HG03378 (cell line): ENCODE measurements at regions not wholly inside any gene's neighbourhood (a gene's known extent, or its start where the extent isn't known, plus 50 kb on each side); places are given as distances from the start of the nearest gene placed in this dataset.

ENCODE experiments used
- ATAC-seq: cut with Tn5 transposase; IDR thresholded peaks from one replicate; pipeline ENCODE4 v1.9.1; 2021; ENCODE audit warnings: mild to moderate bottlenecking, moderate library complexity; ENCODE audit not compliant: unreplicated experiment

DNA sequence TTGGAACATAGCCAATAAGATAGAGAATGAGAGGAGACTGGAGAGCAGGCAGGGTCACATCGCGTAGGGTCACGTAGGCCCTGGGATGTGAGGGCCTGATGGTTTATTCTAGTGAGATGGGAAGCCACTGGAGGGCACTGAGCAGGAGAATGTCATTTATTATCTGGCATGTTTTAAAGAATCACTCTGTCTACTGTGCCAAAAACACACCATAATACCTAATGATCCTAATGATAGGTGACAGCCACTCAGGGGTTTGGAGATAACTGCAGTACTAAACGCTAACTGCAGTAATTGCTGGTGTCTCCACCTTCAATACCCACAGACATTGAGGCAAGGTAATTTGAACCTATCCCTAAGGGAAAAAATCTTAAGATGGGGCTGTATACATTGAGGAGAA, 185.4 kb downstream of the TTLL7 start:
- ATAC-seq: no peak

DNA sequence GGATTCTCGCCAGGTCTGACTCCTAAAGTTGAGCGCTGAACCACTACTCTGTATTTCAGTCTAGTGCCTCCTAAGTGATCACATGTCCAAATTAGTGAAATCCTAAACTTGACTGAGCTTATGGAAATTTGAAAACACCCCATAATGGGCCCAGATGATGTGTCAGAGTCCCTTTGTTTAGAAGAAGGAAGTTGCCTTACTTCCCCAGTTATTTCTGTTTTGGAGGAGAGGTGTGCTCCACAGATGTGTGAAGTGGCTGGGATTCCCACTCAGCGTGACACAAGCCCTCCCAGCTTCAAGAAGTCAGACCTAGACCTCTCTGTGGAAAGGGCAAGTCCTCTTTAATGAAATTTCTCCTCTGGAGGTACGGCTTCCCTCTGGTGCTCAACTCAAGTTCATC, 188.8 kb downstream of the TTLL7 start:
- ATAC-seq: no peak

DNA sequence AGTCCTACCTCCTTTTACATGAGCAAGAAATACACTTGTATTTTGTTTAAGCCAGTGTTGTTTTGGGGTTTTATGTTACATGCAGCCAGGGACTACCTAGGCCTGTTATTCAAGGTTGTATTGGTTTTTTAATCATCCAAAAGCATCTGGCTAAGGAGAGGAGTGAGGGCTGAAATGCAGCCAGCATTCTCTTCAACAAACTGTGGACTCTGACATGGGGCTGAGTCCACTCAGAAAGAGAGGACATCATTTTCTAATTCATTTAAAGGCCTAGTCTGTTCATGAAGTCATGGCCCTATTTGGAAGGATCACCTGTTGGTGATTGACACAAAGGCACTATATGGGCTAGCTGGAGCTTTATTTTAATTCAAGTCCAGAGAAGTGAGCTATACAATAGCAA, 190.4 kb downstream of the TTLL7 start:
- ATAC-seq: no peak

DNA sequence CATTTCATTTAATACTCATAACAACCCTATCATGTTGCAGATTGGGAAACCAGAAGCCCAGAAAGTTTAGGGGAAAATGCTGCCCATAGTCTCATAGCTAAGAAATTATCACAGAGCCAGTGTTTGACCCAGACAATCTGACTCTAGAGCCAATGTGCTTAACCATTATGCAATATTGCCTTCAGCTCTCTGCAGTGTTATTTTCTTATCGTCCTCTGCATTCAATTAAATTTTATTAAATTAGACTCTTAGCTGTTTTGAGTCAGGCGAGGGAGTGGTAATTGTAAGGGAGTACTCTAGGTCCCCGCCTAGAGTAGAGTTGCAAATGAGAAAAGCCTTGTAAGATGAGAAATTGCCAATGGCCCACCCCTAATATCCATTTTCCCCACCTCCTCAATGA, 191.1 kb downstream of the TTLL7 start:
- no peak for ATAC-seq

DNA sequence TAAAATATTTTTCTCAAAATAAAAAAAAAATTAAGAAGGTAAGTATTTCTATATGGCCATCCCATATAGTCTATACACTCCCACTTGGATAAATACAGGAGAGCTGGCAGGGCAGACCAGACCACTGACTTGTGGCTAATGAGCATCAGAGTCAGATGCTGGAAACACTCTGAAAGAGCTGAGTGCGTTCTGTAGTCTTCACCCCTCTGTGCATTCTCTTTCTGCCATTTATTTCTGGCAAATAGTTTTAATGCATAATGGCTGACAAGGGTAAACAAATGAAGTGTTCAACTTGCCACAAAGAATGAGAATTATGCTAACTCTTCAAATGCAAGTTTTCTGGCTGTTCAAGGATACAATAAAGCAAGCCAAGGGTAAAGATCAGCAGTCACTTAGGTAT, 191.7 kb downstream of the TTLL7 start:
- no peak for ATAC-seq

DNA sequence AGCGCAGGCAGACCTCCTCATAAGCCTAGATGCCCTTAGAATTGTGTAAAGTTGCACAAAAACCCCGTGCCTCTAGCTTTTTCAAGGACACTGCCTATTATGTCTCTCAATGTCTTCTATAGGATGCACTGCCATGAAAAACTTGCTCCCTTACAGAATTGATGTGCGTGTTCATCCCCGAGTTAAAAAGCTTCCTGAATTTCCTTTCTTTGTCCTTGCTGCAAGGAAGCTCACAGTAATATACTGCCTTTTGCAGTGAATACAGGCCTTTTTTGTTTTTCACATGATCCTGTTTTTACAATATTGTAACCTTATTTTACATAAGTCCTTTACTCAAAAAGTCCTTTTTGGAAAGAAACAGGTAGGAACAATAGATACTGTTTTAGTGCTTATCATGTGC, 193.0 kb downstream of the TTLL7 start:
- ATAC-seq: no peak

DNA sequence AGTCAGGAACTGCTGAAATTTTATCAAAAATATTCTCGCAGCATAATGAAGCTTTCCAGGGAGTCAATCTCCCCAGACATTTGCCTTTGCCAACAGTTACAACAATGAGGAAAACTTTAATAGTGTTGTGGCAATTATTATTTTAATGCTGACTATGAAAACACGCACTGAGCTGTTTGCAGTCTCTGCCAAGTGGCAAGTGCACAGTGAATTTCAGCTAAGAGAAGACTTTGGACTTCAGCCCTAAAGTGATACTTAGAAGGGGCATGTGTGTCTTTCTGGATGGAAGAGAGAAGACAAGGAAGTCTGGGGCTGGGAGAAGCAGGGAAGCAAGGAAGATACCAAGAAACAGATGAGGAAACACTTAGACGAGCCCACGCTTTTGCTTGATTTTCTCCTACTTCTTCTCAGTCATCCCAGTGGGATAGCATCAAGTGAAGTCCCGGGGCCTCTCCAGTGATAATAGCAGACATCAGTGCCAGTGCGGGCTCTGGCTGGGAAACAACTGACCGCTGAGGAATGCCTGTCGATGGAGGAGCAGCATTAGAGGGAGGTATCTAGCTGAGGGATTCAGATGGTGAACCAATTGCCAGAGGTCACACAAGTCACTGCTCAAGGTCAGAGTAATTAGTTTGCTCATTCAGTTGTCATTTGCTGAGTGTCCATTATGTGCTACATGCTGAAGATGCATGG, 196.3 kb downstream of the TTLL7 start:
- ATAC-seq: no peak

DNA sequence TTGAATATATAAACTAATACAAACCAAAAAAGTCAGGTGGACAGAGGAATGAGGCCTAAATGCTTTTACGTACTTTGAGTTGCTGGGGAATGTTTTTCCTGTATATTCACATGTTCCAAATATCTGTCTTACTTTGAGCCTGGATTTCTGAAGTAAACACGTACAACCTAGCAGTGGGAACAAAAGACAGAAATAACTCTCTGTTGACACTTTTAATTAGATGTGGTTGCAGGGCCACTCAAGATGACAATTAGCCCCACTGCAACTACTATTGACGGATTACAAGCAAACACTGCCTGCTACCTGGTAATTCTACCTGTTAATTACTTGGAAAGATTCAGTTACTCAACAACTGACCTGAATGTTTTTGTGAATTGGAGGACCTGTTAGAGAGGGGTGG, 196.9 kb downstream of the TTLL7 start:
- ATAC-seq: no peak

DNA sequence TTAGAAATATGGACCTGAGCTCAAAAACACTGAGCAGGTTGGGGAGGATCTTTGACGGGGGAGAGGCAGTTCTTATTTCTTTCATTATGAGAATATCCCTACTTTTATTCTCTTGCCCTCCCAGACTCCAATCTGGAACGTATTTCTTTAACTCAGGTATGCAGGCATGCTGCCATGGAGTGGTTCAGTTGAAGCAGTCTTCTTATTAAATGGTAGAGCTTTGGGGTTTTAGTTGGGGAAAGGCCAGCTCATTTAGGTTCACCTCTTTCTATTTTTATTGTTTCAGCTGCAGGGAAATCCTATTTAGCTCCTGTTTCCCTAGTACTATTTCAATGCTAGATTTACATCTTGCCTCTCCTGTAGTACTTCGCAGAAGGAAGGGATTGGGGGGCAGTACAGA, 198.9 kb downstream of the TTLL7 start:
- no peak for ATAC-seq

DNA sequence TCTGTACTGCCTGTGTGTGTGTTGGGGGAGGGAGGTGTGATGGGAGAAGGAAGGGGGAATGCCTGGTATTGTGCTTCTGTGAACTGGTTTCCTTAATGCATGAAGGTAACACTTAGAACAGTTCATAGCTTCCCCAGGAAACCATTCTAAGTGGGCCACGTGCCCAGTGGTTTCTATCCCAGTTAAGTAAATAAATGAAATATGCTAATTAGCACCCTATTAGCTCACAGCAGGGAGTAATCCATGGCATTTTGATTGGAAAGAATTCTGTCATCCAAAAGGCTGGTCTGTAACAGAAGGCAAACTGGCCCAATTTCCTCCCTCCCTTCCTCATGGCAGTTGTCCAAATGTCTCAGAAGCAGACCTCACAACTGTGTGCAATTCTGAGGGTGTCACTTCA, 199.3 kb downstream of the TTLL7 start:
- ATAC-seq: no peak

DNA sequence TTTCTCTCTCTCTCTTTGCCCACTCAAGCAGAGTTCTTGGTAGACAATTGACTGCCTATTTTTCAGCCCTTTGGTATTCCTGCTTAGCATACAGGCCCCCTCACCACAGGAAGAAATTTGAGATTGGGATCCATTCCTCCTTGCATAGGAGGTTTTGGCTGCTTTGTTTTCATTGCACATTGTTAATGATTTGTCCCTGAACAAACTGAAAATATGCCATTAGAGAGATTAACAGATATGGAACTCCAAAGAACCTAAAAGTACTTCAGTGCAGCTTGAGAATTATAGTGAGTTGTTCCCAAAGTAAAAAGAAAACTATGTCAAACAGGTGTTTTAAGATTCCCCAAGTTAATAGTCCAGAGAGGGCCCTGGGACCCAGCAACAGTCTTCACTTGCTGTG, 200.0 kb downstream of the TTLL7 start:
- ATAC-seq: no peak

DNA sequence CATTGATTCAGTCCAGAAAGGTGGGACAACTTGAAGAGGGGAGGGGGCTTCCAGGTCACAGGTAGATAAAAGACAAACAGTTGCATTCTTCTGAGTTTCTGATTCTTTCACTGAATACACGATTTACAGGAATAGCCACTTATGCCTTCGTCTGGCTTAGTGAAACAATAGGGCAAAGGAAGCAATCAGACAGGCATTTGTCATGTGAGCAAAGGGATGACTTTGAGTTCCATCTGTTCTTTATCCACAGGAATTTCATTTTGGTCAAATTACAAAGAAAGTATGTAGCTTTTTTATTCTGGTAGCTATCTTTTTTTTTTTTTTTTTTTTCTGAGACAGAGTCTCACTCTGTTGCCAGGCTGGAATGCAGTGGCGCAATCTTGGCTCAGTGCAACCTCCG, 202.5 kb downstream of the TTLL7 start:
- ATAC-seq: no peak

DNA sequence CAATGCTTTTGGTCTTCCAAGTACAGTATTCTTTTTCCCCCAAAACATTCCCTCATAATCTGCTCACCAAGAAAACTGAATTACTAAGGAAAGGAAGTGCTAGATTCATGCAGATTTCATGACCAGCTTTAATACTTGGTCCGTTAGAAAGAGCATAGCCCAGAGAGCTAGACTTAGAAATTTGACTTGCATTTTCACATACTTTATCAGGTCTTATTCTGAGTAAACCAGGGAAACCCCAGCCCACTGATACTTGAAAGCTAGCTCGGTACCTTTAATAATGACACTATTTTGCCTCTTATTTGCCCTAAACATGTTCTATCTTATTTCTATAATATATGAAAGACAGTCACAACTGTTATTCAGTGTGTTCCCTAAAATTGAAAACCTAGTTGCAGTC, 204.5 kb downstream of the TTLL7 start:
- ATAC-seq: peak; percentile 88

DNA sequence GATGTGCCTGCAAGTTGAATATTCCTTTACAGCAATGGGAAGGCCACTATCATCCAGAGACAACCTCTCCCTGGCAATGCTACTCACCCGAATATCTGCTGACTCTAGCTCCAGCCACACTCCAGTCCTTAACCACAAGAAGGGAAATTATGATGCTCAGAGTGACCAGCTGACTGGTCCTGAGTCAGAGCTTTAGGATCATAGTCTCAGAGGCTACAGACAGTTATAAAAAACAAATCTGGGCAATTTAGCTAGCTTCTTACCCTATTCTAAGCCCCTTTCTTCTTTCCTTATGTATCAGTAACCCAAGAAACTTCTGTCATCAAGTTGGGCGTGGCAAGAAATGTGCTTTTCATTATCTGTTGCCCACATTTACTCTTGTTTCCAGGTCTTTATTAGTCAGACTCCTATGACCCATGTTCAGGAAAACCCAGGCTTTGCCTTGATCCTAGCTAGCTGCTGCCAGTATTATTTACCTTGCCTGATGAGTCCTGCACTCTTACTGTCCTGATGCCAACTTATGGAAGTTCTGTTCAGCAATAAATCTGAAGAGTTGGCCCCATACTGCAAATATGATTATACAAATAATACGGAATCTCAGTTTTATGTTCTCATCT, 207.0 kb downstream of the TTLL7 start:
- ATAC-seq: no peak

DNA sequence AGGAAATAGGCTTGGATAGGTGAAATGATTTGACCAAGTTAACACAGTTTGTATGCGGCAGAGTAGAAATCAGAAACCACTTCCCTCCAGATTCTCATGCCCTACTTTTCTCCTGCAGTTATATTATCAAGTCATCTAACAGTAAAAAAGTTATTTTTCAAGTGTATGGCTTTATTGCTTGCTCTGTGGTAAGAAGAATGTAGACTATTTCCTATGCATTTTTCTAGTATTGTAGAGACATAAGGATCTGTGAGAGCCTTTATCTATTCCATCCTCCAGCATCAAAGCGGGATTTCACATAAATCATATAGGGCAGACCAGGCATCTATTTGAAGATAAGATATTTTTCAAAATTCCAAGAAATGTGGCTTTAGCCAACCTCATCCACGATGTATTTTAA, 208.5 kb downstream of the TTLL7 start:
- ATAC-seq: no peak

DNA sequence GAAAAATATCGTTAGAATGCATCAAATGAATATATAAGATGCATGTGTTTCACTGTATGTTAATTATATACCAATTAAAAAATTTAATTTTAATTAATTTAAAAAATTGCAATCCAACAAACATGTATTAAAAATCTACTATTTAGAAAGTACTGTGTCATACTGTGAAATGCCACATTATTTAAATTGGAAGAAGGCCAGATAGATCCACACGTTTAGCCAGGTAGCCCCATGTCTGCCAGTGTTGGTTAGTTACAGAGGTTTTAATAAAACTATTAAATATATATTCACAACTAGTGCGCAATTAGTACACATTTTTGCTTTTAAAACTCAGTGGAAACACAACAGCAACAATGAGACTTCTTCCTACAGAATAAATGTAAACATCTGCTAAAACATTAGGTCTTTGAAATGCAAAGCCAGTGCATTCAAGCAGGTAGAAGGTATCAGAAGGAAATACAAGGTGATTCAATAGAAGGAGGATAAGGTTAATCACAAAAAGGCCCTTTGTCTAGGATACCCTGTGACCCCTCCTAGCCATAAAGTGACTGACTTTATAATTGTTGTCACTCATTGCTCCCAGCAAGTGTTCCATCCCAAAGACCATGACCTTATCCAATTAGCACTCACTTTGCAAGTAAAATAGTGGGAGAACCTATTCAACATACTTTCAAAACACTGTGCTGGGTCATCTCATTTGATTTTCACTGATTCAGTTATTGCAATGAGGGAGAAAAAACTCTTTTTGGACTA, 211.5 kb downstream of the TTLL7 start:
- ATAC-seq: no peak

DNA sequence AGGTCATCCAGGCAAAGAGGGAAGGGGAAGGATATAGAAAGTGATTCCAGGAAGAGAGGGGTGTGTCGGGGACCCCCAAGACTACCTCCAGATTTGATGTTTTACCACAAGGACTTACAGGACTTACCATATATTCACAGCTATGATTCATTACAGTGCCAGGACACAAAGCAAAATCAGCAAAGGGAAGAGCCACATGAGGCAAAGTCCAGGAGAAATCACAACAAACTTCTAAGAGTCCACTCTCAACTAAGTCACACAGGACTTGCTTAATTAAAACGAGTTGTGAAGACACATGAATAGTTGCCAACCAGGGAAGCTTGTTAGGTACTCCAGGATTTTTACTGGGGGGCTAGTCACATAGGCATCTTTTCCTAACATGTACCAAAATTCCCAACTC, 217.3 kb downstream of the TTLL7 start:
- ATAC-seq: no peak

DNA sequence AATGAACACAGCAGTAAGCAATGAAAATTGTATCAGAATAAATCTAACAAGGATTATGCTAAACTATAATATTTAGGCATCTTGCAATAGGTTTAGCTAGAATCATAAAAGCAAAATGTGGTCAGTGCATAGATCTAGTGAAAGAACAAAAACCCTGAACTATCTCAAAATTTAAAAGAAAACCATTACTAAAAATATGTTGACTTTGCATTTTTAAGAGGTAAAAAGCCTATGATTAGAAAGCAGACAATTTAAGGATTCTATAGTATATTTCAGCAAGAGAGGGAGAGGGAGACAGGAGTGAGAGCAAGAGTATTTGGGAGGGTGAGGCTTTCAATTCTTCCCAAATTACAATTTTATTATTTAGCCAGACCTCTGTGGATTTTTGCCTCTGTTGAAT, 219.4 kb downstream of the TTLL7 start:
- no peak for ATAC-seq

DNA sequence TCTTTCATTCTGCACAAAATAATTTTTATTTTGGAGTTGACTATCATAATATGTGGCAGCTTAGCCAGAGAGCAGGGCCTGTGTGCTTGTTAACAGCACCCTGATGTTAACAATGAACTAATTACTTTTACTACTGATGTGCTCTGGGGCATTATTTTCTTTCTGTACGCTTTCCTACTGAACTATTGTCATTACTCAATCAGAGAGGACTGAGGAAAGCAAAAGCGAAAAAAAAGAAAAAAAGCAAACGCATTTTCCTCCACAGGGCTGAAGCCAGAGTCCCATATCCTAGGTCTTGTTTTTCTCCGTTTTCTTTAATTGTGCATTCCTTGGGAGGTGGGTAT, 221.2 kb downstream of the TTLL7 start:
- no peak for ATAC-seq

DNA sequence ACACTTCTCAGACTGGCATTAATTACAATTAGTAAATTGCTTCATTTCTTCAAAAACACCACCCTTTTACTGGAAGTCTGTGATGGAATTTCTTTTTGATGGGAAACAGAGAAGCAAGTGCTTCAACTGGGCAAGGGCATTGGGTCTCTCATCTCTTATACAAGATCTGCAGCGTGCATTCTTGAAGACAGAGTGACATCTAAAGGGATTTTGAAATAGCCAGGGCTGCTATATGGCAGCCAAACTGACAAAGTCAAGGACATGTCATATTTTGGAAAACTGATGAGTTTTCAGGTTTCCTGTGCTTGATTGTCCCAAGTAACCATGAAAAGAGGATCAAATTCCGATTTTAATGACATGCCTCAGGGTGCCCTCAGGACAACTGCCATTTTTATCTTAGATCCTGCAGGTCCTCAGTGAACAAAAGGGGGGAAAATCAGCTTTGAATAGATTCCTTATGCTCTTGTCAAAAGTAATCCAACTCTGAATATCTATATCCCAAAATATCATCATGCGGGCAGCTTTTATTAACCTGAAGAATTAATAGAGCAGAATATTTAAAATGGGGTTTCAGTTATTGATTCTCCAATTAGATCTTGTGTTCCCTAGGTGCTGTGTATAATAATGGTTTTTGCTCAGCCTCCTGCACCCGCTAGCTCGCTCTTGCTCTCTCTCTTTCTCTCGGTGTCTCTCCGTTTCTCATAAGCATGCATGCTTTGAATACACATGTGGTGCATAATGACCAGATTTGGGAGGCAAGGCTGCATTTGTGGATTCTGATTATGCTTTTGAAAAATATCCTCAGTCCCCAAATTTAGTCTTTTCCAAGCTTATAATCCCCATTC, 221.8 kb downstream of the TTLL7 start:
- ATAC-seq: no peak

DNA sequence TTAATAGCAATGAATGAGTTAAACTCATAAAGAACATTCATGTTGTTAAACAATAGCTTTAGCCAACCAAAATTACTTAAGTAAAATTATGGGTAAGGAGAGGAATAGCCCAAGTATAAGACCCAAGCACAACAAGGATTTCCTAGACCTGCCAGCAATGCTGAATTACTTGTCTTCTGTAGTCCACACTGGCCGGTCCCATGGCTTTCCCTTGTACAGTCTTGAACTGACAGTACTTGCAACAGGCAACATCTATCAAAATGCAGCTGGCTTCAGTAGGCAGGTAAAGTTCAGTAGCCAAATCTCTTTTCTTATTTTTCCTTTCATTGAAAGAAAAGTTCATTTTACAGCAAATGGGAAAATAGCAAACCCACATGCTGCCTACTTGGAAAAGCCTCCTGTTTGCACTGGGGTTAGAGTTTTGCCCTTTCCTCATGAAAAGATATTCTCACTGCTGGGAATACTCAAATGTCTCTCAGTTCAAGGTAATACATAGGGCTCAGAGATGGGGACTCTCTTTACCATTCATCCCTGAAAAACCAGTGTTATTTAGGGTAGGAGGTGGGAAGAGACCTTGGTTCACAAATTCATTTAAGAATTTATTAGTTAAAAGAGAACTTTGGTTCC, 222.8 kb downstream of the TTLL7 start:
- no peak for ATAC-seq
